HG03565 (cell line): ENCODE measurements at regions not wholly inside any gene's neighbourhood (a gene's known extent, or its start where the extent isn't known, plus 50 kb on each side); places are given as distances from the start of the nearest gene placed in this dataset.

Experiments
- ATAC-seq: cut with Tn5 transposase; IDR thresholded peaks from one replicate; pipeline ENCODE4 v1.9.1; 2021; ENCODE audit warnings: mild to moderate bottlenecking, moderate library complexity; ENCODE audit not compliant: unreplicated experiment

DNA sequence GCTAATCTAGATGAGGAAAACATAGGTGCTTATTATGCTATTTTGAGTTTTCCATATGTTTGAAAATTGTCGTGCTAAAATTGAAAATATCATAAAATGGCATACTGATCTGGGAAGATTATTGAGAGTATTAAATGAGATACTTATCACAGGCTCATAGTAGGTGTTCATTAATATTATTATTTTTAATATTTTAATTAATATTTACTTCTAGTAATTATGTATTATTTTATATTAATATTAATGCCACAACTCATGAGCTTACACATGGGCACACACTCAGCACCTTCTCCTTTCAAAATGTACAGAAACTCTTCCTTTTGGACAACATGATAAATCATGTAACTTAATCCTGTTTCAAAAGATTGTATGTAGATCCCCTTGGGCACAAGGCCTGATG, 223.6 kb downstream of the RAB28 start:
- ATAC-seq = no peak

DNA sequence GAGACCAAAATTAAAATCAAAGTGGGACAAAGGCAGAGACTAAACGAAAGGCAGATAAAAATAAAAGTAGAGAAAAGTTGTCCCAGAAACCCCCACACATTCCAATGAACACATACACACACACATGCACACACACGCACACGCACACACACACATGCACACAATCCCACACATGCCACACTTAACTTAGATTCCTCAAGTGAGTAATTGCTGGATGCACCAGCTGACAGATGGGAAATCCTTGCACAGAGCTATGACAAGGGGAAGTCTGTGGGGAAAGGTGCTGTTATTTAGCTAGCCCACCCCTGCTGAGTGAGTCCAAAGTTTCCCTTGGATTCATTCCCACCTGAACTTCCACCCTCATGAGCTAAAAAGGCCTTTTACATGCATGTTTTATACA, 233.9 kb downstream of the RAB28 start:
- no peak for ATAC-seq

GRCh38 chr4:13248621-13249298, 235.4 kb downstream of the RAB28 start:
- ATAC-seq = no peak

DNA sequence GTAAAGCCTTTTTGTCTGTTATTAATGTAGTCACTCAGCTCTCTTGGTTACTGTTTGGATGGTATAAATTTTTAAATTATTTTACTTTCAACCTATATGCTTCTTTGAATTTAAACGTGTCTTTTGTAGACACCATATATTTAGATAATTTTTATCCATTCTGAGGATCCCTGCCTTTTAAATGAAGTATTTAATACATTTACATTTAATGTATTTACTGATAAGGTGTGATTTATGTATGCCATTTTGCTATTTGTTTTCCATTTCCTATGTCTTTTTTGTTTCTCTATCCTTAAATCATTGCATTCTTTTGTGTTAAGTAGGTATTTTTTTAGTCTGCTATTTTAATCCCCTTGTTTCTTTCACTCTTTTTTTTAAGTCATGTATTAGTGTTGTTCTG, 238.0 kb downstream of the RAB28 start:
- ATAC-seq = no peak

- no peak for ATAC-seq
These were observed 239.7 kb downstream of the RAB28 start for GRCh38 chr4:13244444-13244843.

GRCh38 chr4:13243152-13243551, 241.0 kb downstream of the RAB28 start:
- ATAC-seq = no peak

DNA sequence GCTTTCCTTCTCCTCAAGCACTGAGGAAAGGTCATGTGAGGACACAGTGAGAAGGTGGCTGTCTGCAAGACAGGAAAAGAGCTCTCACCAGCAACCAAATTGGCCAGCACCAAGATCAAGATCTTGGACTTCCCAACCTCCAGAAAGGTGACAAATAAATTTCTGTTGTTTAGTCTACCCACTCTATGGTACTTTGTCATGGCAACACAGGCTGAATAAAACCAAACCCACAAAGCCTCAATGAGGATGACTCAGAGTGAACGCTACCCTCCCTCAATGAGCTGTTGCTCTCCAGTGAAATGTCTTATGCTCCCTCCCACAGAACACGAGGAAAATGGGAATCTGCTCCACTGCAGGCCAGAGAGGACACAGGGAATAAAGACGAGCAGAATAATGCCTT, 244.1 kb downstream of the RAB28 start:
- ATAC-seq = no peak

DNA sequence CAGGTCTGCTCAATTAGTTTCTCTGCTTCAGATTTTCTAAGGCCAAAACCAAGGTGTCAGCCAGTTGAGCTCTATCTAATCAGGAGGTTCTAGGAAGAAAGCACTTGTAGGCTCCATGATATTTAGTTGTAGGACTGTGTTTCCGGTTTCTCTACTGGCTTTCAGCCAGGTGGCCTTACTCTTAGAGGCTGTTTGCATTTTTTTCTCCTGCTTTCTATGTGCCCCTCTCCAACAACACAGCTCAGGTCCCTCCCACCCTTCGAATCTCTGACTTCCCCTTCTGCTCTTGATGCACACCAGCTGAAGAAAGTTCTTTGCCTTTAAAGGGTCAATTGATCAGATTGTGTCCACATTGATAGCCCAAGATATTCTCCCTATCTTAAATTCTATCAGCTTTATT, 245.2 kb downstream of the RAB28 start:
- ATAC-seq = no peak

GRCh38 chr4:13236485-13236884, 247.7 kb downstream of the RAB28 start:
- ATAC-seq = no peak

DNA sequence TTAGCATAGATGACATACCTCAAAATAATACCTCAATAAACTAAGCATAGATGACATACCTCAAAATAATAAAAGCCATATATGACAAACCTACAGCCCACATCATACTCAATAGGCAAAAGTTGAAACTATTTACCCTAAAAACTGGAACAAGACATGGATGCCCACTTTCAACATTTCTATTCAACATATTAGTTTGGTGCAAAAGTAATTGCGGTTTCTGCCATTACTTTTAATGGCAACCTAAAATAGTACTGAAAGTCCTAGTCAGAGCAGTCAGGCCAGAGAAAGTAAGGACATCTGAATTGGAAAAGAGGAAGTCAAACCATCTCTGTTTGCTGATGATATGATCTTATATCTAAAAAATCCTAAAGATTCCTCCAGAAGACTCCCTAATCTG, 250.4 kb downstream of the RAB28 start:
- no peak for ATAC-seq

DNA sequence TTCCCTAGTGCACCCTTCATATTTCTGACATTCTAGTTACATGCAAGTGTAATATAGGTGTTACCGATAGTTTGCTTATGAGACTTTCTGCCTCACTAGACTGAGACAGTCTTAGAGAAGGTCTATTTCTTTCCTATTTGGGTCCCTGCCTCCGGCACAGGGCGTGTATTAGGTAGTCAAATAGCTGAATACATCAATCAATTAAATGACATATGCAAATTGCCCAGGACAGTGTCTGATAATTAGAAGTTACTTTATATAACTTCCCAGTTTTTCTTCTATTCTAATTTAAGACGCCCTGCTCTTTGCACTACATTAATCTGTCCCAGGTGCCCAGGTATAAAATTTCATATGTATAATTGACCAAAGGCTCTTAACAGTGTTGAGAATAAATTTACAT, 264.2 kb downstream of the RAB28 start:
- no peak for ATAC-seq

- no peak for ATAC-seq
These were observed 265.7 kb downstream of the RAB28 start for GRCh38 chr4:13218326-13218958.

GRCh38 chr4:13215560-13215959, 268.6 kb downstream of the RAB28 start:
- ATAC-seq = no peak

GRCh38 chr4:13212936-13213335, 271.2 kb downstream of the RAB28 start:
- ATAC-seq = no peak

- ATAC-seq = no peak
These were observed 274.5 kb downstream of the RAB28 start for GRCh38 chr4:13209600-13209999.

DNA sequence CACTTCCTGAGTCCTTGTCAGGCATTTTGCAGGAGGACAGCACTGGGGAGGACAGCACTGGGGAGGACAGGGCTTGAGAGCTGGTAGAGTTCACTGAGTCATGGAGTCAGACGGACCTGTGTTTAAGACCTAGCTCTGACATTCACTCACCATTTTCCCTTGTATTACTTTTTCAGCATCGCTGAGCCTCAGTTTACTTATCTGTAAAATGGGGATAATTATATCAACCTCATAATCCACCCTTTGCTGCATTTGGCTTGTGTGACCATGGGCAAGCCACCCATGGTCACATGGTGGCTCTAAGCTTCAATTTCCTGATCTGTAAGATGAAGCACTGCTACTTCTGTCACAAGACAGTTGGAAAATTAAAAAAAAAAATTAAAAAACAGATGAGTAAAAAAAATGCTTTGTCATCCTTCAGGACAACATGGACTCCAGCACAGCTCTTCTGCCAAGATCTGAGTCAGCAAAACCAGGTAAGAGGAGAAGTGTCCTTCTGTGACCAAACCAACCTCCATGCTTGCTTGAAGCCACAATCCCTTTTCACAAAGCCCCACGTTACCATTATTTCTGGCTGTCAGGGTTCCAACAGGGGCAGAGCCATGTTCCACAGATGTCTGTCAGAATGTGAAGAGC, 275.5 kb downstream of the RAB28 start:
- ATAC-seq = no peak

DNA sequence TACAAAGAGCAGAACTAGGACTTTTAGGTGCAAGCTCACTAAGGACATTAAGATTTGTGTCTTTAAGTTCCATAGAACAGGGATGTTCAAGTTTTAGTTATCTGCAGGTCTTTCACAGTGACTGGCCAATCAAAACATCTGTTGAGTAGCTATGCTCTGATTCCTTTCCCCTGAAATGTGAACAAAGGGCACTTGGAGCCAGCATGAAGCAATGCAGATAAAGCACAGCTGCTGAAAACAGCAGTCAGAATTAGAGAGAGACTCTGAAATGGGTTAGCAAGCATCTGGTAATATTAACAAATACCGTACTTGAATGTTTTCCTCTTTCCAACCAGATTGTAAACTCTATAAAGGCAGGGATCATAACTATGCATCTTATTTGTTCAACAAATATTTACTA, 276.9 kb downstream of the RAB28 start:
- no peak for ATAC-seq

DNA sequence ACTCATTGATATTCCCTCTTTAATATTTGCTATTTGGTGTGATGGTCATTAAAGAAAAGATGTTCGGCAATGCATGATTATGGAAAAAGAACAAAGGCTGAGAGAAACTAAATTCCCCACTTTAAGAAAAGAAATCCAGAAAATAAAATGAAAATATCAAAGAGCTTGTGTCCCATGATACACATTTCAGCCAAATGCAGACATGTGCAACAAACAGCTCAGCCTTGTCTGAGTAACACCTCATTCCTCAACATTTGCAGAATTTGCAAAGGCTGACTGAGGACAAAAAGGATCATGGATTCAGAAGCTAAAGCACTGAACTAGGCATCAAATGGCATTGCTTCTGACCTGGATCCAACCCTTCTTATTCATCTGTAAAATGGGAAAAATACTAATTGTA, 281.0 kb downstream of the RAB28 start:
- no peak for ATAC-seq

GRCh38 chr4:13202701-13203100, 281.4 kb downstream of the RAB28 start:
- no peak for ATAC-seq

DNA sequence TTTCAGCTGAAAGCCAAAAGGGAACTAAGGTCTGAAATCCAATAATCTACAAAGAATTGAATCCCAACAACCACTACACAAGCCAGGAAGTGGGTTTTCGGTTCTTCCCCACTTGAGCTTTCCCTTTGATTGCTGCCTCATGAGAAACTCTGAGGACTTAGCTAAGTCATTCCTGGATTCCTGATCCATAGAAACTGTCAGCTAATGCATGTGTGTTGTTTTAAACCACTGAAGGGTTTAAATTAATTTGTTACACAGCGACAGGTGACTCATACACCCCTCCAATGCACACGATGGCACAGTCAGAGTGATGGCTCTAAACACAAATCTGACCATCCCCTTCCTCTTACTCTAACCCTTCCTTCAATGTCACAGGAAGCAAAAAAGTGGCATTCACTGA, 282.9 kb downstream of the RAB28 start:
- no peak for ATAC-seq

DNA sequence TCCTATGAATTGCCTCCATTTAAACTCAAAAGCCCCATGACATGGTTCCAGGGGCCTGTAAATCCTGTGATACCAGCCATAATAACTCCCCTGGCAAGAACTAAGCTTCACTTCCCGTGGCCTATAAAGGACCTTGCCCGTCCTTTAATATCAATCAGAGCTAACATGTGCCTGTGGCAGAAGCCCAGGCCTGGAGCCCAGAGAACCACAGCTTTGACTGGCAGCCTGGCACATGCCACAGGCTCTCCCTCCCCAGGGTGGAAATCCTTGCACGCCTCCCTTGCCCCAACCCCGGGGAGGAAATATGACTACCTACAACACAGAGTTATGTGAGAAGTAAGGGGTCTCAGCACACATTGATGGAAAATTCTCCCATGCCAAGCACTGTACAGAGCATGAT, 287.4 kb downstream of the RAB28 start:
- ATAC-seq = no peak

- ATAC-seq = no peak
These were observed 290.5 kb downstream of the RAB28 start for GRCh38 chr4:13193662-13194061.
